Endodermal cell (in vitro differentiated cells): ENCODE measurements at regions not wholly inside any gene's neighbourhood (a gene's known extent, or its start where the extent isn't known, plus 50 kb on each side); places are given as distances from the start of the nearest gene placed in this dataset.

ENCODE experiments used
- DNase-seq: peaks from one replicate; pipeline ENCODE4 v3.0.0-alpha.2; 2017
- H3K27ac ChIP-seq: 2 replicates; pipeline ENCODE4 v1.5.1; 2013; ENCODE audit warnings: mild to moderate bottlenecking, low read depth, low read length, moderate library complexity
- H3K27me3 ChIP-seq: 2 replicates; pipeline ENCODE4 v1.6.1; 2013; ENCODE audit warnings: mild to moderate bottlenecking, low read length, moderate library complexity; ENCODE audit not compliant: insufficient read depth, control insufficient read depth, poor library complexity, severe bottlenecking
- H3K36me3 ChIP-seq: 2 replicates; pipeline ENCODE4 v1.7.0; 2013; ENCODE audit warnings: mild to moderate bottlenecking, low read length, moderate library complexity; ENCODE audit not compliant: control insufficient read depth, insufficient read depth
- H3K4me1 ChIP-seq: one replicate; pipeline ENCODE4 v1.7.0; 2013; ENCODE audit warnings: low read length; ENCODE audit not compliant: control insufficient read depth, insufficient read depth
- H3K4me3 ChIP-seq: 2 replicates; pipeline ENCODE4 v1.5.1; 2013; ENCODE audit warnings: mild to moderate bottlenecking, low read length, moderate library complexity
- H3K9ac ChIP-seq: 2 replicates; pipeline ENCODE4 v1.6.1; 2013; ENCODE audit warnings: mild to moderate bottlenecking, low read length, moderate library complexity; ENCODE audit not compliant: poor library complexity, severe bottlenecking; ENCODE audit errors: extremely low read depth
- H3K9me3 ChIP-seq: 2 replicates; pipeline ENCODE4 v1.6.1; 2013; ENCODE audit warnings: mild to moderate bottlenecking, low read length, moderate library complexity; ENCODE audit not compliant: control insufficient read depth
- H3K27ac Mint-ChIP-seq: 2 replicates; pipeline ENCODE4 v1.8.0; 2020; ENCODE audit warnings: mixed read lengths
- H3K27me3 Mint-ChIP-seq: 2 replicates; pipeline ENCODE4 v1.8.0; 2021; ENCODE audit warnings: mild to moderate bottlenecking, mixed read lengths; ENCODE audit not compliant: insufficient read depth
- H3K36me3 Mint-ChIP-seq: 2 replicates; pipeline ENCODE4 v1.8.0; 2020; ENCODE audit warnings: low read depth, mixed read lengths
- H3K4me1 Mint-ChIP-seq: 2 replicates; pipeline ENCODE4 v1.8.0; 2020; ENCODE audit warnings: mixed read lengths
- H3K4me3 Mint-ChIP-seq: 2 replicates; pipeline ENCODE4 v1.8.0; 2020; ENCODE audit warnings: mild to moderate bottlenecking, moderate library complexity, mixed read lengths
- H3K9me3 Mint-ChIP-seq: 2 replicates; pipeline ENCODE4 v1.8.0; 2020; ENCODE audit warnings: mild to moderate bottlenecking, mixed read lengths
- CTCF ChIP-seq: fragments of 200-600 bp; sonication (generic); conservative IDR thresholded peaks from 2 replicates; pipeline ENCODE4 v1.5.0; 2021; ENCODE audit warnings: antibody characterized with exemption, mild to moderate bottlenecking
- WGBS, 2 experiments: methylation state at CpG; one replicate each; pipeline versions ENCODE4 v1.1.5 to v1.1.7; 2013; ENCODE audit warnings: missing lambda C conversion rate in 2 of 2, mixed read lengths in 1 of 2; ENCODE audit not compliant: insufficient coverage in 1 of 2, insufficient read length in 1 of 2; 5-methylcytosine and 5-hydroxymethylcytosine counted together

GRCh38 chr21:36601362-36601761, 97.6 kb upstream of the SIM2 start:
- Histone ChIP-seq H3K4me3 (no peak overlapping the region), H3K9ac (no peak overlapping the region), H3K27me3 (no peaks in the 10 kb centered on the region), H3K9me3 (no peaks in the 10 kb centered on the region), H3K4me1 (no peaks in the 10 kb centered on the region), H3K27ac (no peak overlapping the region), H3K36me3 (no peaks in the 10 kb centered on the region)
- no peak for TF ChIP-seq CTCF
- Mint-ChIP-seq H3K27ac (no peak overlapping the region), H3K4me1 (no peaks in the 10 kb centered on the region), H3K9me3 (peaks cover 2% of the 10 kb centered on the region), H3K36me3 (no peaks in the 10 kb centered on the region), H3K4me3 (no peak overlapping the region), H3K27me3 (no peaks in the 10 kb centered on the region)
- no peak for DNase-seq
- 70 to 77% methylated on average over 2 of the region's 3 CpGs for WGBS, 2 experiments

GRCh38 chr21:36602735-36603134, 96.2 kb upstream of the SIM2 start:
- no peak for DNase-seq
- 89 to 92% methylated on average over 5 to 8 of the region's 8 CpGs for WGBS, 2 experiments
- no peaks in the 10 kb centered on the region for H3K36me3 Mint-ChIP-seq

GRCh38 chr21:36603221-36603620, 95.7 kb upstream of the SIM2 start:
- Histone ChIP-seq H3K36me3 (no peaks in the 10 kb centered on the region), H3K9ac (no peak overlapping the region), H3K9me3 (no peaks in the 10 kb centered on the region), H3K4me3 (no peak overlapping the region), H3K27me3 (no peaks in the 10 kb centered on the region), H3K27ac (no peak overlapping the region), H3K4me1 (no peaks in the 10 kb centered on the region)
- no peaks in the 10 kb centered on the region for H3K36me3 Mint-ChIP-seq
- H3K9me3 Mint-ChIP-seq = peaks cover 2% of the 10 kb centered on the region
- H3K27me3 Mint-ChIP-seq = no peaks in the 10 kb centered on the region
- TF ChIP-seq CTCF = no peak
- DNase-seq = no peak
- H3K27ac Mint-ChIP-seq = no peak overlapping the region
- no peaks in the 10 kb centered on the region for H3K4me1 Mint-ChIP-seq
- WGBS, 2 experiments = 83 to 97% methylated on average over 2 of the region's 2 CpGs
- H3K4me3 Mint-ChIP-seq = no peak overlapping the region

More at GRCh38 chr21:36602735-36603134, 96.2 kb upstream of the SIM2 start:
- no peaks in the 10 kb centered on the region for H3K4me1 ChIP-seq
- no peak for TF ChIP-seq CTCF
- H3K9ac ChIP-seq = no peak overlapping the region
- H3K9me3 Mint-ChIP-seq = peaks cover 2% of the 10 kb centered on the region
- no peak overlapping the region for H3K4me3 ChIP-seq
- H3K27ac Mint-ChIP-seq = no peak overlapping the region
- no peaks in the 10 kb centered on the region for H3K36me3 ChIP-seq
- H3K4me1 Mint-ChIP-seq = no peaks in the 10 kb centered on the region
- no peak overlapping the region for H3K27ac ChIP-seq
- no peak overlapping the region for H3K4me3 Mint-ChIP-seq
- H3K27me3 ChIP-seq = no peaks in the 10 kb centered on the region
- no peaks in the 10 kb centered on the region for H3K9me3 ChIP-seq
- no peaks in the 10 kb centered on the region for H3K27me3 Mint-ChIP-seq
